Nephron (organoid): ENCODE measurements at regions not wholly inside any gene's neighbourhood (a gene's known extent, or its start where the extent isn't known, plus 50 kb on each side); places are given as distances from the start of the nearest gene placed in this dataset.
A peak's percentile ranks its signal among the peaks of the same experiment; 100 is the strongest.

Experiments
- H3K27ac Mint-ChIP-seq, 3 experiments: 2 replicates each; pipeline ENCODE4 v1.8.0; 2020; ENCODE audit warnings: mixed read lengths in 3 of 3, mild to moderate bottlenecking in 2 of 3, moderate library complexity in 1 of 3
- H3K27me3 Mint-ChIP-seq: 2 replicates; pipeline ENCODE4 v1.8.0; 2021; ENCODE audit warnings: low read depth, mild to moderate bottlenecking, moderate library complexity, mixed read lengths
- H3K36me3 Mint-ChIP-seq: 2 replicates; pipeline ENCODE4 v1.8.0; 2020; ENCODE audit warnings: low read depth, mixed read lengths
- H3K4me1 Mint-ChIP-seq: 2 replicates; pipeline ENCODE4 v1.8.0; 2020; ENCODE audit warnings: mixed read lengths
- H3K4me3 Mint-ChIP-seq, 3 experiments: 2 replicates each; pipeline ENCODE4 v1.8.0; 2020; ENCODE audit warnings: mild to moderate bottlenecking in 3 of 3, mixed read lengths in 3 of 3, moderate library complexity in 2 of 3
- H3K9me3 Mint-ChIP-seq: 2 replicates; pipeline ENCODE4 v1.8.0; 2020; ENCODE audit warnings: mixed read lengths
- TF ChIP-seq, protein P1 (sequence below), 3 experiments: fragments of 200-600 bp; sonication (generic); IDR thresholded peaks; one replicate each; pipeline ENCODE4 v1.5.0; 2021; ENCODE audit warnings: antibody characterized with exemption in 3 of 3; ENCODE audit not compliant: unreplicated experiment in 3 of 3

DNA sequence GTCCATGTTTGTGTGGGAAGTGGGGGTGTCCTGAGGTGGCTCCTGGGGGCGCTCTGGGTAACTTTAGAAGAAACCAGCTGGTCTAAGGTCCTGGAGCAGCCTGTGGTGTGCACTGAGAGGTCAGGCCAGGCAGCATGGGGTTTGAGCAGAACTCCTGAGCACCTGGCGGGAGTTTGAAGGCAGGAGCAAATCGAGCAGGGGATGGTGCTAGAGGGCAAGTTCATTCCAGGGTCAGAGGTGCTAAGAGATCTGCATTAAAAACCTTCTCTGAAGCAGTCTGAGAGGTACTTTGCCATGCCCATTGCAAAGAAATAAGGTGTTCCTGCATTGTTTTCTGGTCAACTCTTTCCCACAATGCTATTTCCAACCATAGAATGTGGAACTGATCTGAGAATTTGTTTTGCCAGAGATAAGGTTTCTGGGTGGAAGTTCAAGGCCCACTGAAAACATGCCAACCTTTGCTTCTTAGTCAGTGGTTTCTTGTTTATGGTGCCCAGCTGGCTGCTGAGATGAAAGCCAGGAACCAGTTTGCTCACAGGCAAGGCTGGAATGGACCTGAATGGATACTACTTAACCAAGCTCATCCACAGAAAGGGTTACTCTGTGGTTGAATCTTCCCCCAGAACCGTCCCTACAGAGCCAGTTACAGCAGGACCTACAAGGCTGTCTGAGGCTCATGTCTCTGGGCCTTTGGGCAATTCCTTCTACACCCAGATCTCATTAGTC lies 136.3 kb upstream of the TMEM72 start:
- H3K4me3 Mint-ChIP-seq, result no peak overlapping the region
- peaks cover 12% of the 10 kb centered on the region for H3K4me1 Mint-ChIP-seq
- peak overlapping the region in 1 of 3 experiments; percentile 59 for H3K27ac Mint-ChIP-seq
- H3K9me3 Mint-ChIP-seq, result no peaks in the 10 kb centered on the region
- H3K27me3 Mint-ChIP-seq, result peaks cover 11% of the 10 kb centered on the region
- TF ChIP-seq, protein P1, sequence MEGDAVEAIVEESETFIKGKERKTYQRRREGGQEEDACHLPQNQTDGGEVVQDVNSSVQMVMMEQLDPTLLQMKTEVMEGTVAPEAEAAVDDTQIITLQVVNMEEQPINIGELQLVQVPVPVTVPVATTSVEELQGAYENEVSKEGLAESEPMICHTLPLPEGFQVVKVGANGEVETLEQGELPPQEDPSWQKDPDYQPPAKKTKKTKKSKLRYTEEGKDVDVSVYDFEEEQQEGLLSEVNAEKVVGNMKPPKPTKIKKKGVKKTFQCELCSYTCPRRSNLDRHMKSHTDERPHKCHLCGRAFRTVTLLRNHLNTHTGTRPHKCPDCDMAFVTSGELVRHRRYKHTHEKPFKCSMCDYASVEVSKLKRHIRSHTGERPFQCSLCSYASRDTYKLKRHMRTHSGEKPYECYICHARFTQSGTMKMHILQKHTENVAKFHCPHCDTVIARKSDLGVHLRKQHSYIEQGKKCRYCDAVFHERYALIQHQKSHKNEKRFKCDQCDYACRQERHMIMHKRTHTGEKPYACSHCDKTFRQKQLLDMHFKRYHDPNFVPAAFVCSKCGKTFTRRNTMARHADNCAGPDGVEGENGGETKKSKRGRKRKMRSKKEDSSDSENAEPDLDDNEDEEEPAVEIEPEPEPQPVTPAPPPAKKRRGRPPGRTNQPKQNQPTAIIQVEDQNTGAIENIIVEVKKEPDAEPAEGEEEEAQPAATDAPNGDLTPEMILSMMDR (IDR thresholded peaks at IDR 0.05; ENCODE audit: unreplicated experiment in 3 of 3), result no peak
- H3K36me3 Mint-ChIP-seq, result no peaks in the 10 kb centered on the region

- peaks cover 8% of the 10 kb centered on the region for H3K4me1 Mint-ChIP-seq
- TF ChIP-seq, protein P1 (IDR thresholded peaks at IDR 0.05; ENCODE audit: unreplicated experiment in 3 of 3), result no peak
- H3K27me3 Mint-ChIP-seq, result peaks cover 11% of the 10 kb centered on the region
- no peaks in the 10 kb centered on the region for H3K9me3 Mint-ChIP-seq
- H3K36me3 Mint-ChIP-seq, result no peaks in the 10 kb centered on the region
- peak overlapping the region in 2 of 3 experiments; percentile 59 for H3K27ac Mint-ChIP-seq
- no peak overlapping the region for H3K4me3 Mint-ChIP-seq
Observed at GRCh38 chr10:44775402-44775741, 135.8 kb upstream of the TMEM72 start.

DNA sequence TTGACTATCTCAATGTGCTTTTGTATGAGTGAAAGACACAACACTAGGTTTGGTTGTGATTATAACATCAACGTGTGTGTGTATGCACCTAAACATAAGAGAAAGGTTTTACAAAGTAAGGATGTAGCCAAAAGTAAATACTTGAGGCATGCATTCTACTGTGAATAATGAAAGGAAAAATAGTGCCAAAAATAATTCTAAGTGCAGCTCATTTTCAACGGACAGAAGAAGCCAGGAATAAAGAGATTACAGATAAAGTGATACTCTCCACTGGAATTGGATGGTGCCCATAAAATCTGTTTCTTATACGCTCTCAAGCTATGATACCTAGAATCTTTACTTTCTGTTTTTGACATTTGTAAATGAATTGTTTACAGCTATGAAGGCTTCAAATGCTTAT lies 135.0 kb upstream of the TMEM72 start:
- no peaks in the 10 kb centered on the region for H3K9me3 Mint-ChIP-seq
- peaks cover 8% of the 10 kb centered on the region for H3K4me1 Mint-ChIP-seq
- TF ChIP-seq, protein P1 (IDR thresholded peaks at IDR 0.05; ENCODE audit: unreplicated experiment in 3 of 3), result no peak
- H3K4me3 Mint-ChIP-seq, result no peak overlapping the region
- peak overlapping the region in 2 of 3 experiments; percentile 59 to 64 for H3K27ac Mint-ChIP-seq
- H3K36me3 Mint-ChIP-seq, result no peaks in the 10 kb centered on the region
- H3K27me3 Mint-ChIP-seq, result peaks cover 11% of the 10 kb centered on the region

DNA sequence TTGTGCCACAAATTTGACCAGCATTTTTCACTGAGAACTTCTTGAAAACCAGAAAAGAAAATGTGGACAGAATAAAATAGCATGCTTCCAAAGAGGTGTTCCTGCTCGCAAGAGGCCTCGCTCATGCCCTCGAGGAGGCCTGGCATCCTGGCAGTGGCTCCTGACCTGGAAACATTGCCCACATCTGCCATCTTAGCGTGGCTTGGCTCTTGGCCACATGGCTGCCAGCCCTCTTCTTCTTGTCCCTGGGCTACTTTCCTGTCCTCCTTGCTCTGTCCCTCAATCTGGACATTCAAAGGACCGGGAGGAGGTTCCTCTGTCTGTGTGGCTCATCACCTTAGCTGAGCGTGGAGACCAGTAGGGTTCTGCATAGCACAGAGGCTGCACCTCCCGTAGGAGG lies 131.6 kb upstream of the TMEM72 start:
- peaks cover 8% of the 10 kb centered on the region for H3K4me1 Mint-ChIP-seq
- no peak overlapping the region for H3K27ac Mint-ChIP-seq
- no peak overlapping the region for H3K4me3 Mint-ChIP-seq
- H3K9me3 Mint-ChIP-seq, result peaks cover 3% of the 10 kb centered on the region
- TF ChIP-seq, protein P1 (IDR thresholded peaks at IDR 0.05; ENCODE audit: unreplicated experiment in 3 of 3), result no peak
- H3K36me3 Mint-ChIP-seq, result no peaks in the 10 kb centered on the region
- H3K27me3 Mint-ChIP-seq, result no peaks in the 10 kb centered on the region

- Mint-ChIP-seq H3K4me1 (peaks cover 8% of the 10 kb centered on the region), H3K27me3 (no peaks in the 10 kb centered on the region), H3K36me3 (no peaks in the 10 kb centered on the region), H3K9me3 (peaks cover 3% of the 10 kb centered on the region), H3K4me3 (no peak overlapping the region), H3K27ac (no peak overlapping the region)
- TF ChIP-seq, protein P1 (IDR thresholded peaks at IDR 0.05; ENCODE audit: unreplicated experiment in 3 of 3), result no peak
Observed at GRCh38 chr10:44780426-44780825, 130.7 kb upstream of the TMEM72 start.

DNA sequence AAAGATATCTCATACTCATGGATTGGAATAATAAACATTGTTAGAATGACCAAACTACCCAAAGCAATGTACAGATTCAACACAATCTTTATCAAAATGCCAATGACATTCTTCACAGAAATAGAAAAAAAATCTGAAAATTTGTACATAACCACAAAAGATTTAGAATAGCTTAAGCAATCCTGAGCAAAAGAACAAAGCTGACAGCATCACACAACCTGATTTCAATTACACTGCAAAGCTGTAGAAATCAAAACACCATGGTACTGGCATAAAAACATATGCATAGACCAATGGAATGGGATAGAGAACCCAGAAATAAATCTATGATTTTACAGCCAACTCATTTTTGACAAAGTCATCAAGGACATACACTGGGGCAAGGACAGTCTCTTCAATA lies 130.0 kb upstream of the TMEM72 start:
- no peaks in the 10 kb centered on the region for H3K36me3 Mint-ChIP-seq
- H3K27me3 Mint-ChIP-seq, result no peaks in the 10 kb centered on the region
- TF ChIP-seq, protein P1 (IDR thresholded peaks at IDR 0.05; ENCODE audit: unreplicated experiment in 3 of 3), result no peak
- H3K9me3 Mint-ChIP-seq, result peaks cover 6% of the 10 kb centered on the region
- peaks cover 7% of the 10 kb centered on the region for H3K4me1 Mint-ChIP-seq
- H3K4me3 Mint-ChIP-seq, result no peak overlapping the region
- no peak overlapping the region for H3K27ac Mint-ChIP-seq
